GM12891 (cell line): ENCODE measurements at regions not wholly inside any gene's neighbourhood (a gene's known extent, or its start where the extent isn't known, plus 50 kb on each side); places are given as distances from the start of the nearest gene placed in this dataset.

ENCODE experiments used
- DNase-seq: peaks from one replicate; pipeline ENCODE4 v3.0.0; 2011; ENCODE audit warnings: low spot score; ENCODE audit not compliant: insufficient read length
- FAIRE-seq: peaks from 2 replicates; lab custom pipeline; 2011; peaks lifted over from hg19 to GRCh38; lab: Jason Lieb, UNC
- PAX5 ChIP-seq: IDR thresholded peaks from 2 replicates; pipeline ENCODE4 v1.6.1; 2011; ENCODE audit warnings: low read length, moderate library complexity, mild to moderate bottlenecking; ENCODE audit not compliant: insufficient read depth, severe bottlenecking
- POLR2A ChIP-seq: IDR thresholded peaks from 2 replicates; pipeline ENCODE4 v1.6.1; 2011; ENCODE audit warnings: low read depth, low read length, control low read depth
- POLR2AphosphoS5 ChIP-seq: IDR thresholded peaks from 2 replicates; pipeline ENCODE4 v1.6.1; 2011; ENCODE audit warnings: low read depth, low read length, control low read depth
- POU2F2 ChIP-seq: IDR thresholded peaks from 2 replicates; pipeline ENCODE4 v1.6.1; 2011; ENCODE audit warnings: low read depth, mild to moderate bottlenecking, control low read depth, low read length, moderate library complexity
- SPI1 ChIP-seq: IDR thresholded peaks from 2 replicates; pipeline ENCODE4 v1.6.1; 2011; ENCODE audit warnings: low read depth, low read length, control low read depth
- TAF1 ChIP-seq: IDR thresholded peaks from 2 replicates; pipeline ENCODE4 v1.6.1; 2011; ENCODE audit warnings: low read depth, low read length, control low read depth

DNA sequence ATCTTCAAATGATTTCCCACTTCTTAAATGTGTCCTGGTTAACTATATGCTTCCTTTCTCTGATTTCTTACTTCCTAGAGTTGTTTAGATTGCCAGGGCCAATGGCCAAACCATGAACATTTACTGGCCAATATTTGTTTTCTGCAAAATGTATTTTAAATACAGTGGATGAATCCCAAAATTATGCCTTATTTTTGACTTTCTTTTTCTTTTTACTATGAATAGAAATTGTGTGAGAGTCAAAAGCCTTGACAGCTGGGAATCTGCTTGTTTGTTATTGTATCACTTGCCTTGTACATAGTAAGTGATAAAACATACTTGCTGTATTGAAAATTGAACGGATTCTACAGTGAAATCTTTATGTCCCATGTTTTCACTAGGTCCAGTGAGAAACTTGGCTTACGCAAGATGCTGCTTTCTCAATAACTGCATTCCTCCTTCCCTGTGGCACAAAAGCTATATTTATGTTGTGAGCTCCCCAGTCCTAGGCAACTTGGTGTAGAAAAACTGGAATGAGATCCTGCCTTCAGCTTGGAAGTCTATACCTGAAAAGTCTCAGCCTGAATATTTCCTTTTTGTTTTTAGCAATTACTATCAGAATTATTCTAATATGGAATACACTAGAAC, 295.2 kb downstream of the EPHA7 start:
- TF ChIP-seq POLR2AphosphoS5 (no peak), POLR2A (no peak), POU2F2 (no peak), PAX5 (no peak), TAF1 (no peak), SPI1 (no peak)
- no peak for FAIRE-seq
- DNase-seq, result no peak

DNA sequence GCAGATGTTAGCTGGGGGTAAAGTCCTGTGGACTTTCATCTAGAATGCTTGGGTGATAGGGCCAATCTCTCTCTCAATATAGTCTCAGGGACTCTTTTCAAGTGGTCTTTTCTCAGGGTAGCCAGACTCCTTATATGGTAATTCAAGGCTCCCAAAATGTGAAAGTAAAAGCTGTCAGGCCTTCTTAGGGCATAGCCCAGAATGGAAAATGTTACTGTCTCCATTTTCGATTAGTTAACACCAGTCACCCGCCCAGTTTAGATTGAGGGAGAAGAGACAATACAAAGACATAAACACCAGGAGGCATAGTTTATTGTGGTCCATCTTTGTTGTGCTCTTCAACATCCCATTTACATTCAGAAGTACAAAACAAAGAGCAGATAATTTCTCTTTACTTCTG, 295.8 kb downstream of the EPHA7 start:
- no peak for DNase-seq
- TF ChIP-seq POU2F2 (no peak), POLR2A (no peak), TAF1 (no peak), POLR2AphosphoS5 (no peak), PAX5 (no peak), SPI1 (no peak)
- no peak for FAIRE-seq

DNA sequence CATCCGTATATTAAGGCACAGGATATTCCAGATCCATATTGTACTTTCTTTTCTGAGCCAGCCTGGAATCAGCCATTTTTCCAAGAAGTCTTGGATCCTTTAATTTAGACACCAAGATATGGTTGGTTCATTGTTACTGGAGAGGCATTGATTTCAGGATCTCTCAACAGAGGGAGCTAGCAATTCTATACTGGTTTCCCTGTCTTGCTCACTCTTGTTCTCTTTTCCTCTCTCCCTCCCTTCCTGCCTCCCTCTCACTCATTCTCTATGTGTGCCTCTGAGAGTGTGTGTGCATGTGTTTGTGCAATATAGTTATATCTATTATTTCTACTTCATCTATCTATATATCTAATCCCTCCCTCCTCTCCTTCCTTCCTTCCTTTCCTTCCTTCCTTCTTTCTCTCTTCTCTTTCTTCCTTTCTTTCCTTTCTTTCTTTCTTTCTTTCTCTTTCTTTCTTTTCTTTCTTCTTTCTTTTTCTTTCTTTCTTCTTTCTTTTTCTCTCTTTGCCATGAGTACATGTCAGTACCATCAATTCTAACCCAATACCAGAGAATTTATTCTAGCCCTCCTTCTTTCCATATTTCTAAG, 299.1 kb downstream of the EPHA7 start:
- FAIRE-seq (no peak), DNase-seq (no peak)
- TF ChIP-seq TAF1 (no peak), POU2F2 (no peak), PAX5 (no peak), POLR2A (no peak), POLR2AphosphoS5 (no peak), SPI1 (no peak)

DNA sequence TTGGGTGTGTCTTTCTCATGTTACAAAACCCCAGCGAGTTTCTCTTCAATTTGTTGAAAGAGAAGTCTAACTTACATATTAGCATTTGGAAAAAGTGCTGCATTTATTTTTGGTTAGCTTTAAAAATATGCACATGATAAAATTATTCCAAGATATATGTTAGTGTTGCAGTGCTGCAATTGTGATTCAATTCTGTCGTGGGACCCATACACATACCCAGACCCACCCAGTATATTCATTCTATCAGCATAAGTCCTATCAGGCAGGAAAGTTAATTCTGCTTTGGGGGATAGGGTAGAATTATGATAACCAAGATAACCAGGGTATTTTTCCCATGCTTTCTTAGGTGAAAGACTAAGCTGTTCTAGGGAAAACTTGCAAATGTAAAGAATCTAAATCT, 313.5 kb downstream of the EPHA7 start:
- DNase-seq (no peak), FAIRE-seq (no peak)
- TF ChIP-seq TAF1 (no peak), POU2F2 (no peak), PAX5 (no peak), POLR2A (no peak), SPI1 (no peak), POLR2AphosphoS5 (no peak)

DNA sequence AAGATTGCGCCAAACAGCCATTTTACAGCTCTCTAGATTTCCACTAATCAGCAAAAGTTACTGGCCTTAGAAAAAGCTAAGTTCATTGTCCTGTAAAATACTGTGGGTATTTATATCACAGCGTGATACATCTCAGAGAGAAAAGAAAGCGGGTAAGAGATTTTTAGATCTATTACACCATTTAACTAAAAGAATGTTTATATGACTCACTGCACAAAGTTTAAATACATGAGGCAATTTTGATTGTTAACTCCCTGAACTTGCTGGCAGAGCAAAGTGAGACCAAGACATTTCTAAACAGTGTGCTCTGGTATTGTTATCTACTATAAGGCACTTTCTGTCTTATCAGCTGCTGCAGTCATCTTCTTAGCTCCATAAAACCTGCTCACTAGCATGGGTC, 314.3 kb downstream of the EPHA7 start:
- TF ChIP-seq PAX5, result no peak
- TF ChIP-seq POLR2AphosphoS5, result no peak
- TF ChIP-seq SPI1, result no peak
- TF ChIP-seq TAF1, result no peak
- TF ChIP-seq POLR2A, result no peak
- TF ChIP-seq POU2F2, result no peak
- FAIRE-seq, result no peak

DNA sequence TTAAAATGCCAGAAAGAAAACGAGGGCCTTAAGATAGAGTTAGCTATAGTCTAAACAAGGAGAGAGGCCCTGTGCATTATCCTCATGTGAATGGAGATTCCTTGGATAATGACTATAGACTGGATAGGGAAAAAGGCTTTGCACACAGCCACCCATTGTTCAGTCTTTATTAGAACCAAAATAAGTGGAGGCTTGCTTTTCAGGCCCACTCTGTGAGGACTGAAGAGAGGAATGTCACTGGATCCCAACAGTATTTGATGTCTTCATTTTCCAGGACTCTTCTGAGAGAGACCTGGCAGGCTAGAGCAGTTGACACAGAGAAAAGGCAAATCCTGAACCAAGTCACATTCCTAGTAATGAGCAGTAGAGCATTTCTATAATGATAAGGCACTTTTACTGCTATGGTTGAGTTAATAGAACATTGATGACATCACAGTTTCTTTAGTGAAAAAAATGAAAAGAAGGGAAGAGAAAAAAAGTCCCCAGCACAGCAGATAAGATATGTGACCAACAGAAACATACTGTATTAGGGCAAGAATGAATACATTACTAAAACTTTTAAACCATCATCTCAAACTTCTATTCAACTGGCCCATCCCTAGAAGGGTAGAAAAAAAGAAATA, 315.1 kb downstream of the EPHA7 start:
- DNase-seq, result no peak
- TF ChIP-seq POLR2A (no peak), PAX5 (no peak), TAF1 (no peak), POLR2AphosphoS5 (no peak), POU2F2 (no peak), SPI1 (no peak)
- no peak for FAIRE-seq

More for the DNA sequence above, 314.3 kb downstream of the EPHA7 start:
- DNase-seq, result no peak

DNA sequence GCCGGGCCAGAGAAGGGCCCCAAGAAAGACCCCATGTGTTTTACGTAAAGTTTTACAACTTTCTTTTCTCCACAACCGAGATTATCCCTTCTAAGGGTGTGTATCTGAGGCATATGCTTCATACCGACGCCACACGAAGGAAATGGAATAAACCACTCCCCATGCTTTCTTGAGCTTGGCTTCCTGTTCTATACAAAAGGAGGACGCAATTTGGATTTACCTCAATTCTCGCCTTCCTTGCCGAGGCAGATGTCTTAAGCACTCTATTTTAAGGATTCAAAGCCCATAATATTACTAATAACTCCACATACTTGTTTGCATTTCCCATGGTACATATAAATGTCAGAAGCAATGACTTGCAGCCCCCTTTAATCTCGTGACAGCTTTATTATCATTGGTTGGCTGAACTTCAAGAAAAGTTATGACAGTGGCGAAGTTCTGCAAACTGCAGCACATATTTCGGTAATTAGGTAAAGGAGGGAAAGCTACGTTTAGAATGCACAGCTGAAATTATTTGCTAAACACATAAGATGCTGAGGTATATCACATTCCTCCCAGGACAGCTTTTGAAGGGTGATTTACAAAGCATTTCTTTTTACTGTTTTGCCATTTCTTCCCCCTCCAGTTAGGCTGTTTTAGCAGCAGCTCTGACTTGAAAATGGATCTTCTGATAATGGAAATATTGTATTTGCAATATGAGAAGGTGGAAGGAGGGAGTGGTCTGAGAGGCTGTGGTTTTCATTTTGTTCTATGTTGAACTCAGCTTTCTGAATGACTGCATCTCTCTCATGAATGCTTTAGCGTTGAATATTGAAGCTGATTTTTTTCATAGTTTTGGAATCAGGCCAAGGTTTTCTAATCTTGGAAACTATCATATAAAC, 330.5 kb downstream of the EPHA7 start:
- TF ChIP-seq TAF1, result no peak
- FAIRE-seq, result no peak

DNA sequence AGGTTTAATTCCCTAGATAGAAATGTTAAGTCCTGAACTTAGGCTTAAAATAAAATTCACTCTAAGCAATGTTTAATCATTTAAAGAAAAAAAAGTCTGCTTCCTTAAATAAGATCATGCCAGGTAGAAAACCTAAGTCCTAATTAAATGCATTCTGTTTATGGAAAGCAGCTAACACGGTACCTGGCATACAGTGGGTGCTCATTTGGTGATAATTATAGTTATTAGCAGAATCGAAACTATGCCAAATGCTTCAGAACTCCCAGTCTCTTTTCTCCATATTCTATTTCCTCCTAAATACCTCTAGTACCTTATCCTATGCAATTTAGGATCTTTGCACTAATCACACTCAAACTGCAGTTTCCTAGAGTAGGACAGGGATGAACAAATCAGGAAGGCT, 331.8 kb downstream of the EPHA7 start:
- DNase-seq, result no peak
- FAIRE-seq, result no peak
- TF ChIP-seq POLR2AphosphoS5 (no peak), POLR2A (no peak), PAX5 (no peak), POU2F2 (no peak), SPI1 (no peak), TAF1 (no peak)

More for the DNA sequence above, 330.5 kb downstream of the EPHA7 start:
- no peak for DNase-seq

DNA sequence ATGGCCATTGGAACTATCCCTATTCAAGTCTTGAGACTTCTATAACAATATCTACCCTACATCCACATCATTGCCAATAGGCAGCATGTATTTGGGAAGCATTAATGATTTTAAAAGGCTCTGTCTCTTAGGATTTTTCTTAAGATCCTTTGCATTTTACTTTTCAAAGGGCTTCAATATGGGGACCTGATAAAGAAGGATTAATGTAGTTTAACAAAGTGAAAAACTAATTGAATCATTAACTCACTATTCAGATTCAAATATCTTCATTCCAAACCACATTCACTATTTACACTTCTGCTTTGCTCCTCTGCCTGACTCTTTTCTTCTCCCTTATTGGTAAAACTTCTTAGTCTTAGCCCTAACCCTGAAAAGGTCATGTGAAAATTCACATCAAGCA, 333.0 kb downstream of the EPHA7 start:
- no peak for FAIRE-seq
- TF ChIP-seq SPI1, result no peak
- TF ChIP-seq PAX5, result no peak
- TF ChIP-seq POU2F2, result no peak
- no peak for DNase-seq

DNA sequence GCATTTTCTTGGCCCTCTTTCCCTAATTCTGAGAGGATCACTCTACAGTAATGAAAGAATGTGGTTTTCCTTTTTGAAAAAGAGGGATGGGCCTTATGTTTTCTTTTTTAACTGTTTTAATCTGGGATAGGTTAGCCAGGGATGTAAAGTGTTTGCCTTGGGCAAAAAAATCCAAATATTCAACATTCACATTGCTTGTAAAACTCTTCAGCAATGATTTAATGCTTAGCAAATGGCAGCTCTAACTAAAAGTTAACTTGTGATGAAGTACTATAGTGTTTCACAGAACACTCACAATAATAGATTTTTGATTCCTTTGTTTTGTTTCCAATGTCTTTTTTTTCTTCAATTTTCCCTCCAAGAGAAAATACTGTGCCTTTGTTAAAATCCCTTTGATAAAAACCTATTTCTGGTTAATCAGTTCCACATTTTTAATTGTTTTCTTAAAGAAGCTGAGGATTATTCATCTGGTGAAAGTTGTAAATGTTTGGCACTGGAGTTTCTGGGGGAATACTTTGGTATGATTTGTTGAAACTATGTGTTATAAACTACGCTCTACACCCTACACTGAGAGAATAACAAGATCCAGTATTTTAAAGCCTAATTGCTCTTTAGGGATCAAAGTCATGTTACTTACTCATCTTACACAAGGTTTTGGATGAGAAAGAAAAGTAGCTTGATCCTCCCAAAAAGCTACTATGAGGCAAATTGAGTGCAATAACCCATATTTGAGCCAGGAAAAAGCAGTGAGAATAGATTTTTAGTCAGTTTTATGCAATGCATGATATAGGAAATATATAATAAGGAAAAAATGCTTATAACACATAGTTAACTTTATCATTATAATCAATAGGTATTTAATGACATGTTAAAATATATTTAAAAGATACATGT, 335.8 kb downstream of the EPHA7 start:
- FAIRE-seq (no peak), DNase-seq (no peak)
- no peak for TF ChIP-seq POLR2AphosphoS5
- TF ChIP-seq PAX5, result no peak
- TF ChIP-seq POU2F2, result no peak
- TF ChIP-seq TAF1, result no peak
- TF ChIP-seq POLR2A, result no peak
- no peak for TF ChIP-seq SPI1

DNA sequence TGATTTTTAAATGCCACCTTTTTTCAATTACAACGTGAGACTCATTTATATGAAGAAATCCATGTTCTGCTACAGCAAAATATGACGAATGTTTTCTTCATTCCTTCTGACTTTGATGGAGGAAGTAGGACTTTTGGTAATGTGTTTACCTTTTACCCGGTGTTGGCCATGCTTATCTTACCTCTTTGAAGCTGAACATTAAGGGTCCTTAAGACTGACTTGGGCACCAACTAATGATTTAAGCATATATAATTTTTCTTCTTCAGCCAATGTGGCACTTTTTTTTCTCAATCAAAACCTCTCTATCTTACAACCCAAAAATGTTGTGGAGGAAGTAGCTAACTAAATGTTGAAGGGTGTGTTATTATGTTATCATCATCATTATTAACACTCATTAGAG, 337.5 kb downstream of the EPHA7 start:
- DNase-seq (no peak), FAIRE-seq (no peak)
- TF ChIP-seq PAX5 (no peak), POLR2A (no peak), POU2F2 (no peak), SPI1 (no peak), TAF1 (no peak)
